H1 (cell line): ENCODE measurements at regions not wholly inside any gene's neighbourhood (a gene's known extent, or its start where the extent isn't known, plus 50 kb on each side); places are given as distances from the start of the nearest gene placed in this dataset.

Experiments
- CEBPB ChIP-seq: IDR thresholded peaks from 2 replicates; pipeline ENCODE4 v1.6.1; 2012; ENCODE audit warnings: low read depth, low read length
- CREB1 ChIP-seq: IDR thresholded peaks from 2 replicates; pipeline ENCODE4 v1.6.1; 2012; ENCODE audit warnings: inconsistent platforms
- EZH2 ChIP-seq: fragments of 200-600 bp; sonication (generic); IDR thresholded peaks from 2 replicates; pipeline ENCODE4 v1.7.1; 2012; ENCODE audit warnings: low read depth, mild to moderate bottlenecking, moderate library complexity, low read length, inconsistent platforms; ENCODE audit not compliant: severe bottlenecking
- GABPA ChIP-seq: IDR thresholded peaks from 2 replicates; pipeline ENCODE4 v1.6.1; 2011; ENCODE audit warnings: mild to moderate bottlenecking, low read length, moderate library complexity, borderline replicate concordance; ENCODE audit not compliant: insufficient read depth
- MAFK ChIP-seq: IDR thresholded peaks from 2 replicates; pipeline ENCODE4 v1.6.1; 2012; ENCODE audit warnings: low read depth, mild to moderate bottlenecking, improper control_type of control experiment, low read length
- POLR2A ChIP-seq, 2 experiments: IDR thresholded peaks; 1 replicate in 1 of 2; 2 replicates in 1 of 2; pipeline ENCODE4 v1.6.1; 2011; ENCODE audit warnings: low read depth in 2 of 2, low read length in 2 of 2, mild to moderate bottlenecking in 2 of 2; ENCODE audit errors: control extremely low read depth in 1 of 2
- POLR2AphosphoS5 ChIP-seq: IDR thresholded peaks from 2 replicates; pipeline ENCODE4 v1.6.1; 2011; ENCODE audit warnings: low read depth, low read length
- POU5F1 ChIP-seq: IDR thresholded peaks from 2 replicates; pipeline ENCODE4 v1.6.1; 2011; ENCODE audit warnings: low read depth, mild to moderate bottlenecking, low read length, moderate library complexity
- SIN3A ChIP-seq, 2 experiments: IDR thresholded peaks in 1 of 2; conservative IDR thresholded peaks in 1 of 2; 2 replicates each; pipeline ENCODE4 v1.6.1; 2011 to 2012; ENCODE audit warnings: low read length in 2 of 2, improper control_type of control experiment in 1 of 2, low read depth in 1 of 2, mild to moderate bottlenecking in 1 of 2
- SP1 ChIP-seq: IDR thresholded peaks from 2 replicates; pipeline ENCODE4 v1.6.1; 2011; ENCODE audit warnings: low read depth, low read length
- TAF1 ChIP-seq: IDR thresholded peaks from 2 replicates; pipeline ENCODE4 v1.6.1; 2011; ENCODE audit warnings: mild to moderate bottlenecking, low read depth, low read length
- TF ChIP-seq, protein P1 (sequence below), 3 experiments: IDR thresholded peaks; 1 replicate in 2 of 3; 2 replicates in 1 of 3; pipeline versions ENCODE4 v1.5.1 to v1.6.1; 2011; ENCODE audit warnings: low read length in 3 of 3, mild to moderate bottlenecking in 3 of 3, inconsistent platforms in 2 of 3, low read depth in 1 of 3, moderate library complexity in 1 of 3; ENCODE audit not compliant: insufficient read depth in 1 of 3; ENCODE audit errors: control extremely low read depth in 1 of 3

- TF ChIP-seq, protein P1, sequence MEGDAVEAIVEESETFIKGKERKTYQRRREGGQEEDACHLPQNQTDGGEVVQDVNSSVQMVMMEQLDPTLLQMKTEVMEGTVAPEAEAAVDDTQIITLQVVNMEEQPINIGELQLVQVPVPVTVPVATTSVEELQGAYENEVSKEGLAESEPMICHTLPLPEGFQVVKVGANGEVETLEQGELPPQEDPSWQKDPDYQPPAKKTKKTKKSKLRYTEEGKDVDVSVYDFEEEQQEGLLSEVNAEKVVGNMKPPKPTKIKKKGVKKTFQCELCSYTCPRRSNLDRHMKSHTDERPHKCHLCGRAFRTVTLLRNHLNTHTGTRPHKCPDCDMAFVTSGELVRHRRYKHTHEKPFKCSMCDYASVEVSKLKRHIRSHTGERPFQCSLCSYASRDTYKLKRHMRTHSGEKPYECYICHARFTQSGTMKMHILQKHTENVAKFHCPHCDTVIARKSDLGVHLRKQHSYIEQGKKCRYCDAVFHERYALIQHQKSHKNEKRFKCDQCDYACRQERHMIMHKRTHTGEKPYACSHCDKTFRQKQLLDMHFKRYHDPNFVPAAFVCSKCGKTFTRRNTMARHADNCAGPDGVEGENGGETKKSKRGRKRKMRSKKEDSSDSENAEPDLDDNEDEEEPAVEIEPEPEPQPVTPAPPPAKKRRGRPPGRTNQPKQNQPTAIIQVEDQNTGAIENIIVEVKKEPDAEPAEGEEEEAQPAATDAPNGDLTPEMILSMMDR (IDR thresholded peaks at IDR 0.05; ENCODE audit: control extremely low read depth in 1 of 3, insufficient read depth in 1 of 3, low read depth in 1 of 3, low read length in 3 of 3) = no peak
- TF ChIP-seq SIN3A (conservative IDR thresholded peaks at IDR 0.05 in 1 of 2, IDR thresholded peaks at IDR 0.05 in 1 of 2; ENCODE audit: low read depth in 1 of 2, low read length in 2 of 2) (no peak), GABPA (no peak), MAFK (no peak), POLR2AphosphoS5 (no peak), SP1 (no peak), POU5F1 (no peak), CEBPB (no peak), CREB1 (no peak), EZH2 (no peak), POLR2A (IDR thresholded peaks at IDR 0.05; ENCODE audit: control extremely low read depth in 1 of 2, low read depth in 2 of 2, low read length in 2 of 2) (no peak), TAF1 (no peak)
Measured at GRCh38 chr6:22680950-22681349, 111.6 kb downstream of the HDGFL1 start.
